ENCODE measurements at regions not wholly inside any gene's neighbourhood (a gene's known extent, or its start where the extent isn't known, plus 50 kb on each side); places are given as distances from the start of the nearest gene placed in this dataset.

DNA sequence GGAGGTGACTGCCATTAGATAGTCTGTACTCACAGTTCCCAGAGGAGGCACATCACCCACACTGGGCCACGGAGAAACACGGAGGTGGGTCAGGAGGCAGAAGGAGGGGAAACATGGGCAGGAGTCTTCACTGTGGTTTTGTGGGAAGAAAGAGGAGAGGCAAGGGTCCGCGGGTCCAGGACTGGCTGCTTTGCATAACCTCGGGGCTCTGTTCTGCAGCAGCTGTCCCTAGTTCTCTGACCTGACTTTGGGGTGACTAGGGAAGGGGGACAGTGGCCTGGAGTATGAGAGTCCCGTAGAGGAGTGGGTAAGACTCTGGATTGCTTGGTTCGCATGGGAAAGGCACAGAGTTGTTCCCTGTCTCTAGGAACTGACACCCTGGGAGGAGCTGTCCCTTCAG is 238.3 kb upstream of the RAB6C start:
- DNase-seq (ENCODE audit: low read depth in 3 of 3) = no peak

DNA sequence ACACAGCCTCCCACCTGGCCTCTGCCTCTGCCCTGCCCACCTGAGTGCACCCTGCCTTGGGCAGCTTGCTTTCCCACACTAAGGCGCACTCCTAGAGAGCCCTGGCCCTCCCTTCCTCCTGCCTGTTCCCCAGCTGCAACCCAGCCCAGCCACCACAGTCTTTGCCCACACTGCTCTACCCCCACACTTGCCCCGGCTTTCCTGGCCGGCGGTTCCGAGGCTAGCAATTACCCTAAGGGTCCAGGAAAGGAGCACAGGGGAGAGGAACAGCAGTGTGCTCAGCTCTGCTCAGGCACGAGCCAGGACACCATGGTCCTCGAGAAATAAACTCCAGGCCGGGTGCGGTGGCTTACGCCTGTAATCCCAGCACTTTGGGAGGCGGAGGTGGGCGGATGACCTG is 237.8 kb upstream of the RAB6C start:
- no peak for DNase-seq (ENCODE audit: low read depth in 3 of 3)

DNA sequence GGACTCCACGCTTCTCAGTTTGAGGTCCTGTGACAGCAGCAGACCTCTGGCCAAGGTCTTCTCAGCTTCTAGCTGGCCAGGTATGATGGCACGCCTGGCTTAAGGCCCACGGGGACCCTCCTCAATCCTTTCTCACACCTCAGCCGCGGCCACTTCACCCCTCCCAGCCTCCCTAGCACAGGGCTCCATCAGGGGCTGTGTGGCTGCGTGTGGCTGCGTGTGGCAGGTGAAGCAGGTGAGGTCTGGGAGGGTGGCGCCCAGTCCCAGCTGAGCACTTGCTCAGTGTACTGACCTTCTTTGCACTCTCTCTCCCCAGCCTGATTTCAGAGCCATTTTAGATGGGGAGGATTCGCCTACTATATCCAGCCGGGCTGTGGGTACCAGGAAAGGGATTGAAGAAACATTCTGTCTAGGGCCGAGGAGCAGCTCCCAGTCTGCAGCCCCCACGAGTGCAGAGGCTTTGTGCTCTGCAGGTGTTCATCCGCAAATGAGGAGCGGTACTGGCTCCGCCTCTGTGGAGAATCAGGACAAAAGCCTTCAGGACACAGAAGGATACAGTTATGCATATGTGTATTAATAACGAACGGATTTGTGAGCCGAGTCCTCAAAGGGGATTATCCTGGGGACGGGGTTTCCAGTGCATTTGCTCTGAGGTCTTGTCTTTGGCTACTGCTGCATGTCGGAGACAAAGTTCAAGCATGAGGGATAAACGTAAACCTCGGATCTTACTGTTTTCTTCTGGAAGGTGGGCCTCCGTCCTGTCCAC is 236.9 kb upstream of the RAB6C start:
- no peak for DNase-seq (ENCODE audit: low read depth in 3 of 3)

DNA sequence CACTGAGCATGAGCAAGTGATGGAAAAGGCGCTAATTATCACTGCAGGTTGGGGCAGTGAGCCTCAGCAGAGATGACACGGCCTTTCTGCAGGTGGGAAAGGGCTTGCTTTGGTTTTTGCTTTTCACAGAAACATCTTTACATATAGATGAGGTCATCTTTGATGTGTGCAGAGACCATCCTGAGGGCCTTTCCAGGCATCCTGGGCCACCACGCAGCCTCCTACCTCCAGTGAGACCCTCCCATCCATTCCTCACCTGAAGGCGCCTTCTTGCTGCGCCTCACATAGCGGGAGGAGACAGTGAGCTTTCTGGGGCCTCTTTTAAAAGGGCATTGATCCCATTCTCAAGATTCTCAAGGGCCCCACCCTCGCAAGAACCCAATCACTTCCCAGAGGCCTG is 235.3 kb upstream of the RAB6C start:
- DNase-seq (ENCODE audit: low read depth in 3 of 3) = no peak

GRCh38 chr2:129744649-129745048 is 234.8 kb upstream of the RAB6C start:
- DNase-seq (ENCODE audit: low read depth in 3 of 3) = no peak

- no peak for DNase-seq (ENCODE audit: low read depth in 3 of 3)
Observed at GRCh38 chr2:129747500-129748125, 231.9 kb upstream of the RAB6C start.

DNA sequence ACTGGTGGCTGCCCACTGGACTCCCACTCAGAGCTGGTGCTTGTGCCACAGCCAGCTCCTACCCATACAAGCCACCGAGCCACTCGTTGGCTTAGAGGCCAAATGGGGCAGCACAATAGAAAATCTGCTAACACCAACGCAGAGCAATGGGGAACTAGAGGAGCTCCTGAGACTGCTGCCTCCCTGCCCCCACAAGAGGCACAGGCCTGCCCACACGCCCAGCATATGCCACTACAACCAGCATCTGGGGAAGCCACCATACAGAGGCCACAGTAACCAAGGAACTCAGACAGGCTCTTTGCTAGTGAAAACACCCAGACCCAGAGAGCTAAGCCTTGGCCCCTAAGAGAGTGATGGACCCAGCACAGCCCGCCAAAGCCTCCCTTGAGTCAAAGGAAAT is 231.2 kb upstream of the RAB6C start:
- no peak for DNase-seq (ENCODE audit: low read depth in 3 of 3)

GRCh38 chr2:129748653-129749052 is 230.8 kb upstream of the RAB6C start:
- DNase-seq (ENCODE audit: low read depth in 3 of 3) = no peak

DNA sequence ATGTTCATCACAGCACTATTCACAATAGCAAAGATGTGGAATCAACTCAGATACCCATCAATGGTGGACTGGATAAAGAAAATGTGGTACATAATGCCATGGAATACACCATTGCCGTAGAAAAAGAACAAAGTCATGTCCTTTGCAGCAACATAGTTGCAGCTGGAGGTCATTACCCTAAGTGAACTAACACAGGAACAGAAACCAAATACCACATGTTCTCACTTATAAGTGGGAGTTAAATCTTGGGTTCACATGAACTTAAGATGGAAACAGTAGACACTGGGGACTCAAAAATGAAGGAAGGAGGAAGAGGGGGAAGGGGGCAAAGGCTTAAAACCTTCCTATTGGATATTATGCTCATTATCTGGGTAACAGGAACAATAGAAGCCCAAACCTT is 228.1 kb upstream of the RAB6C start:
- no peak for DNase-seq (ENCODE audit: low read depth in 3 of 3)

DNA sequence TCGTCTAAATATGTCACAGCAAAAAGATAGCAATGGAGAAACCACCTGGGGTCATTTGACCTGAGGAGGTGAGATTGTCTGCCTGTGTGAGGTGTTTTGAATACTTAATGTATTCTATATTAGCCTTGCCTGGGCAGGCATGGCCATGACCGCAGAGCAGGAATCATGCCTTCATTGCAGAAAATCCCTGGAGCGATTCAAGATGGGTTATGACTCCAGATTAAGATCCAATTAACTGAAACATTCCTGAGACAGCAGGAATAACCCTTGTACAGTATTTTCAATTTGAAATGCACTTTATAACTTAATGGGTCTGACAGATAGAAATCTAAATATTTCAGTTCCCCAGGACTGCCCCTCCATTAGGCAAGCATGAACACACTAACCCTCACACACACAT is 227.3 kb upstream of the RAB6C start:
- no peak for DNase-seq (ENCODE audit: low read depth in 3 of 3)

DNA sequence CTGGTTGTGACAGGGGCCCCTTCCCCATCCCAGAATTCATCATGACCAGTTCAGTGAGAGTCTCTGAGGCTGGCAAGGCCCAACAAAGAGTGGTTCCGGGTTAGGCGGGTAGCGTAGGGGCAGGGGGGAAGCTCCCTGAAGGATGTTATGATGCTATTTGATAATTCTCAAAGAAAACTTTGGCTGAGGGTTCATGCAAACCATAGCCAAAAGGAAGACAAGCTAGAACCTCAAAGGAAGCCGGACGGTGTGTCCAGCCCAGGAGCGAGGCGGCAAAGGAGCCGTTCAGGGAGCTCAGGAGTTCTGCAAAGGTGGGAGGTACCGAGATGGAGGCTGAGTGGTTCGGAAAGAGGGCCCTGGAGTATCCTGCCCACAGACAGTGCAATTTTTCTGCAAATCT is 226.8 kb upstream of the RAB6C start:
- no peak for DNase-seq (ENCODE audit: low read depth in 3 of 3)

DNA sequence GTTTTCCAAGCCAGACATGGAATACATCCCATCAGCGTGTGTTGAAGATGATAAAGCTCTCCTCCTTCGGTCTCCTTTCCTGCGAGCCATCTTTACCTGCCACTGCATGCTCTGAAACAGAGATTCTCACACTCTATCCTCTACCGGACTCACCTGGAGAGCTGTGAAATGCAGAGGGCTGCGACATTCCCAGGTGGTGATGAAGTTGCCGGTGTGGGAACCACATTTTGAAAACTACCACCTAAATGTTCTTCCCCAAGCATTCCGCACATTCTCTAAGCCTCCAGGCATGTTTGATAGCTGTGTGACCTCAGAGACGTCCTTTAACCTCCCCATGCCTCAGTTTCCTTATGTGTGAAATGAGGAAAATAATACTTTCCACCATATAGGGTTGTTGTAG is 226.2 kb upstream of the RAB6C start:
- no peak for DNase-seq (ENCODE audit: low read depth in 3 of 3)

DNA sequence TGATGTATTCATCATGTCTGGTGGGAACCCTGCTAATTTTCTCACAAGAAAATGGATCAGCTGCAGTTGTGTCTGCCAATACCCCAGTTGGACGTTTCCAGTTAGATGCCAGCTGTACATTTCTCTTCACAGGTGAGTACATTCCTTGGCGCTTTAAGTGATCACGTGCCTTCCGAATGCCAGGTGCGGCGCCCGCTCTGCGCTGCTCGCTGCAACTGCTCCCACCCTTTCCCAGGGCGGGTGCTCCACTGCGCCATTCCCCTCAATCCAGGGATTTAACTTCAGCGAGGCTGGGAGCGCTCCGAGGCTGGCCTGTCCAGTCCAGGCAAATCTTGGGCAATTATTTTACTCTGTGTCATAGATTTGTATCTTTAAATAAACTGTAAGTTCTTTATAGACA is 225.0 kb upstream of the RAB6C start:
- DNase-seq (ENCODE audit: low read depth in 3 of 3) = no peak

DNA sequence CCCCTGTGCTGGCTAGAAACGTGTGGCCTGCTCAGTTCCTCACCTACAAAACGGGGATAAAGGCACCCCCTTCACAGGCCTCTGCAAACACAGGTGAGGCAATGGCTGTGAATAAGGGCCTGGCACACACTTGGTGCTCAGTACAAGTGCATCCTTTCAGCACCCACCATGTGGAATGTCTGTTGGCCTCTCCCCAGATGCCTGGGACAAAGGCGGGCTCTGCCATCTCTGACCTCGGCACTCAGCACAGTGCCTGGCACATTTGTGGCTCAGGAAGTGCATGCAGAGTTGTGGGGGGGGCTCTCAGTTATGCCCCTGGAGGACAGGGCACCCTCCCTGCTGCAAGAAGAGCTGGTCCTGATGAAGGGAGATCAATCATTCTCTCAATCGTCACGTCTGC is 224.6 kb upstream of the RAB6C start:
- no peak for DNase-seq (ENCODE audit: low read depth in 3 of 3)

DNA sequence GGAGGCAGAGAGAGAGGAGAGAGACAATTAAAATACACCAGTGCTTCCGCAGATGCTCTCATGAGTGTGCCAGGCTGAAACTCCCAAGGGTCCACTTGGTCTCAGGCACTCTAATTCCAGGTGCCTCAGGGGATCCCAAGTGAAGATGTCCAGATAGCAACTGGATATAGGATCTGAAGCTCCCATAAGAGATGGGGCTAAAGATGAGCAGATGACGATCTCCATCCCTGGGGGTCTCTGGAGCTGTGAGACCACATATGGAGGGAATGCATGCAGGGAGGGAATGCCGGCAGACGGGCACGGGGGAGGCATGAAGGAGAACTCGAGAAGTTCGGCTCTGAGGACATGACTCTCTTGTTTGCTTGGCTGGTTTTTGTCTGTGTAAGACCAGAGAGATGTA is 223.7 kb upstream of the RAB6C start:
- no peak for DNase-seq (ENCODE audit: low read depth in 3 of 3)

DNA sequence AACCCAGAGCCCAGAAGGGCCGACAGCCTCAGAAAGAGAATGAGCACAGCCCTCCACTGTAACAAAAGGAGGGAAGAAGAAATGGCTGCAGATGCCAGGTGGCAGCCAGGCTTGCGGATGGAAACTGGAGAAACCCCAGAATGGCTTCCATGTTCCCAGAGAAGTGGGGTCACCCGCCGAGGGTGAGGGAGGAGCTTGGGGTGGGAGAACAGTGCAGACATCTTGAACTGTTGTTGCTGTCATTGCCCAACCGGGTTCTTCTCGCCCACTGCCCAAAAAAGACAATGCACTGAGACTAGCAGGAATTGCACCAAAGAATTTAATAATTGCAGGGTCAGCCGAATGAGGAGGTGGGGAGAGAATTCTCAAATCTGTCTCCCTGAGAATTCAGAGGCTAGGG is 223.2 kb upstream of the RAB6C start:
- DNase-seq (ENCODE audit: low read depth in 3 of 3) = no peak

- DNase-seq (ENCODE audit: low read depth in 3 of 3) = no peak
Observed at GRCh38 chr2:129757366-129757914, 222.0 kb upstream of the RAB6C start.

- DNase-seq (ENCODE audit: low read depth in 3 of 3) = no peak
Observed at GRCh38 chr2:129757915-129758783, 221.3 kb upstream of the RAB6C start.

DNA sequence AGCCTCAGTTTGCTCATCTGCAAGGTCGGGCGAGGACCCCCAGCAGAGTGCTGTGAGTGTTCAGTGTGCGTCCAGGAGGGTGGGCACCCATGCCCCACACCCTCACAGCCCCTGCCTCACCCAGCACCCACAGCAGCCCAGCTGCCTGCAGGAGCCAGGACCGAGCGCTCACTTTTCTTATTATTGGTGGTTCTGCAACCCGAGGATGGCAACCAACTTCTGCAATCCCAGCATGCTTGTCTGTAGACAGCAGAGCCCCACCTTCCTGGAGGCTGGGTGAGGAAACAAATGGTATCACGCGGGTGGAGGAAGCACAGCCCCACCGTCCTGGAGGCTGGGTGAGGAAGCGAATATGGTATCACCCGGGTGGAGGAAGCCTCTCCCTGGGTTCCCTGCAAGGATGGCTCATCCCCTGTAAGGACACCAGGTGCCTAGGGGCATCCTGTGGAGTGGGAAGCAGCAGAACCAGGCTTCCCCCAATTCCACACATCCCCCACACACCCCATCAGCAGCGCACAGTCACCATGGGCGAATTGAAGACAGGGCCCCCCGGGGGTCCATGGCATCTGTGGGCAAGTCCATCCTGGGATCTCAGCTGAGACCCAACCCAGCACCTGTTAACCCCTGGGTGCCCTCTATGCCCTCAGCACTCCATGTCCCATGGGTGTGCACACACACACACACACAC is 220.5 kb upstream of the RAB6C start:
- no peak for DNase-seq (ENCODE audit: low read depth in 3 of 3)

DNA sequence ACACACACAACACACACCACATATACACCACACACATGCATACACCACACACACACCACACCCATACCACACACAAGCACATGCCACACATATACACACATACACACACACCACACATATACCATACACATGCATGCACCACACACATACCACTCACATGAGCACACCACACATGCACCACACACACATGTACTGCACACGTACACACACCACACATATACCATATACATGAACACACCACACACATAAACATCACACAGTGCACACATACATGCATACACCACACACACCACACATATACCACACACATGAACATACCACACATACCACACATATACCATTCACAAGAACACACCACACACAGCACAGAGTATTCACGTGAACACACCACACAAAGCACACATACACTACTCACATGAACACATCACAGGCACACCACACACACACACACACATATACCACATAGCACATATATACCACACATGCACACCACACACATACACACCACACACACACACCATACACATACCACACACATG is 219.9 kb upstream of the RAB6C start:
- DNase-seq (ENCODE audit: low read depth in 3 of 3) = no peak

DNA sequence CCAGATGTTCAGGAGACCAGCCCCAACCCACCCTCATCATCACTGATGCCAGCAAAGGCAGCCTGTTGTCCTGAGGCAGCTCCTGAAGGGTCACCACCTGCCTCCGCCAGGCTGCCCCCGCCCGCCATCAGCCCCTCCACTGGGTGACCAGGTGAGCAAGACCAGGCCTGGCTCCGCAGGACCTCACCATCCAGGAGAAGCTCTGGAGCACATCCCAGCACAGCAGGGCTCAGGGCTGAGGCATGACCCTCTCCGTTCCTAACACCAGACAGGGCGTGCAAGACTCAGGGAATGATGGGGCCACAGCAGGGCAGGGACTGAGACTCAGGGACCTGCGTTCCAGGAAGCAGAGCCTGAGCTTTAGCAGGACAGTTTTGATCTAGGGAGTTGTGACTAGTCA is 218.8 kb upstream of the RAB6C start:
- no peak for DNase-seq (ENCODE audit: low read depth in 3 of 3)

GRCh38 chr2:129761569-129762021 is 217.9 kb upstream of the RAB6C start:
- no peak for DNase-seq (ENCODE audit: low read depth in 3 of 3)
